Sigmoid colon (tissue), 6 donors: ENCODE measurements at regions not wholly inside any gene's neighbourhood (a gene's known extent, or its start where the extent isn't known, plus 50 kb on each side); places are given as distances from the start of the nearest gene placed in this dataset.

Experiments used
- DNase-seq: peaks from one replicate; pipeline ENCODE4 v3.0.0-alpha.2; 2019
- H3K27ac ChIP-seq, 4 donors: fragments of 200-600 bp; sonication (generic); one replicate each; pipeline ENCODE4 v1.5.1; 2016 to 2019; ENCODE audit warnings: mild to moderate bottlenecking in 1 of 4
- H3K27me3 ChIP-seq, 3 donors: fragments of 200-600 bp; sonication (generic); one replicate each; pipeline ENCODE4 v1.5.1; 2019; ENCODE audit warnings: mild to moderate bottlenecking in 1 of 3
- H3K36me3 ChIP-seq, 4 donors: fragments of 200-600 bp; sonication (generic); one replicate each; pipeline ENCODE4 v1.5.1; 2016 to 2019
- H3K4me1 ChIP-seq, 4 donors: fragments of 200-600 bp; sonication (generic); one replicate each; pipeline ENCODE4 v1.5.1; 2017 to 2019
- H3K4me3 ChIP-seq, 4 donors: fragments of 200-600 bp; sonication (generic); one replicate each; pipeline ENCODE4 v1.5.1; 2017 to 2019; ENCODE audit warnings: mild to moderate bottlenecking in 2 of 4, moderate library complexity in 1 of 4
- H3K9me3 ChIP-seq, 4 donors: fragments of 200-600 bp in 3 of 4; sonication (generic) in 3 of 4; one replicate each; pipeline versions ENCODE4 v1.5.1 to v1.6.1; 2013 to 2019
- EP300 ChIP-seq, 4 donors: sonication (generic); formaldehyde crosslinking; IDR thresholded peaks; one replicate each; pipeline ENCODE4 v1.6.1; 2017; ENCODE audit warnings: antibody characterized with exemption in 4 of 4
- POLR2A ChIP-seq, 2 donors: fragments of 450-650 bp; IDR thresholded peaks; one replicate each; pipeline ENCODE4 v1.6.1; 2016; ENCODE audit warnings: antibody characterized with exemption in 2 of 2, mild to moderate bottlenecking in 2 of 2, moderate library complexity in 2 of 2
- POLR2AphosphoS5 ChIP-seq, 4 donors: sonication (generic); formaldehyde crosslinking; IDR thresholded peaks; one replicate each; pipeline ENCODE4 v1.6.1; 2017; ENCODE audit warnings: antibody characterized with exemption in 4 of 4
- WGBS, 2 donors: extraction: QIAGEN DNeasy Blood & Tissue Kit; methylation state at CpG; one replicate each; pipeline ENCODE4 v1.1.7; 2013; 5-methylcytosine and 5-hydroxymethylcytosine counted together
- intact Hi-C: fragments of 100-400 bp; cut with DNase I; formaldehyde crosslinking; loops from one replicate; pipeline ENCODE4 v1.15.1; 2023
- TF ChIP-seq, protein P1 (sequence below), 4 experiments: fragments of 450-650 bp in 3 of 4; fragments of 200-600 bp in 1 of 4; IDR thresholded peaks; one replicate each; pipeline ENCODE4 v1.5.1; 2016 to 2019; ENCODE audit warnings: antibody characterized with exemption in 4 of 4, mild to moderate bottlenecking in 3 of 4, moderate library complexity in 2 of 4
- donor health status: healthy with polysubstance abuse.
- donor health status: healthy.

DNA sequence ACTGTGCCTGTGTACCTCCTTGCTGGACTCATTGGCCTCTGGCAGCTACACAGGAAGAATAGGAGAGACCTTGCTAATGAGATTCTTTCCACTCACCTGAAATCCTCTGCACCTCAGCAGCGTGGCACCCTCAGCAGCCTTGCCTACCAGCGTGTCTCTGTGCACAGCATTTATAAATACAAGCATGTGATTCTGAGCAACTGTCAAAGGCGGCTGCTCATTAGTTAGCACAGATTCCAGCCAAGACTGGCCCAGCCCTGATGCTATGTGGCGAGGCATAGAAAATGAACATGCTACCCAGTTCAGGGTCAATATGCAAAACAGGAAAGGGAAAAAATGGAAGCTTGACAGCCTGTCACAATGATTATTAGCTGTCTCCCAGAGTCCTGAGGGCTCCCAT lies 298.0 kb downstream of the C4orf33 start:
- Histone ChIP-seq H3K27me3 (no peaks in the 10 kb centered on the region), H3K36me3 (no peaks in the 10 kb centered on the region), H3K27ac (no peak overlapping the region), H3K9me3 (no peaks in the 10 kb centered on the region), H3K4me1 (no peaks in the 10 kb centered on the region), H3K4me3 (no peak overlapping the region)
- WGBS, 2 donors = 83 to 86% methylated on average over 4 of the region's 4 CpGs
- TF ChIP-seq POLR2A (IDR thresholded peaks at IDR 0.05) (no peak), EP300 (IDR thresholded peaks at IDR 0.05) (no peak), POLR2AphosphoS5 (IDR thresholded peaks at IDR 0.05) (no peak)
- TF ChIP-seq, protein P1, sequence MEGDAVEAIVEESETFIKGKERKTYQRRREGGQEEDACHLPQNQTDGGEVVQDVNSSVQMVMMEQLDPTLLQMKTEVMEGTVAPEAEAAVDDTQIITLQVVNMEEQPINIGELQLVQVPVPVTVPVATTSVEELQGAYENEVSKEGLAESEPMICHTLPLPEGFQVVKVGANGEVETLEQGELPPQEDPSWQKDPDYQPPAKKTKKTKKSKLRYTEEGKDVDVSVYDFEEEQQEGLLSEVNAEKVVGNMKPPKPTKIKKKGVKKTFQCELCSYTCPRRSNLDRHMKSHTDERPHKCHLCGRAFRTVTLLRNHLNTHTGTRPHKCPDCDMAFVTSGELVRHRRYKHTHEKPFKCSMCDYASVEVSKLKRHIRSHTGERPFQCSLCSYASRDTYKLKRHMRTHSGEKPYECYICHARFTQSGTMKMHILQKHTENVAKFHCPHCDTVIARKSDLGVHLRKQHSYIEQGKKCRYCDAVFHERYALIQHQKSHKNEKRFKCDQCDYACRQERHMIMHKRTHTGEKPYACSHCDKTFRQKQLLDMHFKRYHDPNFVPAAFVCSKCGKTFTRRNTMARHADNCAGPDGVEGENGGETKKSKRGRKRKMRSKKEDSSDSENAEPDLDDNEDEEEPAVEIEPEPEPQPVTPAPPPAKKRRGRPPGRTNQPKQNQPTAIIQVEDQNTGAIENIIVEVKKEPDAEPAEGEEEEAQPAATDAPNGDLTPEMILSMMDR (IDR thresholded peaks at IDR 0.05) = no peak
- DNase-seq = no peak
- intact Hi-C loops = no loop called here

DNA sequence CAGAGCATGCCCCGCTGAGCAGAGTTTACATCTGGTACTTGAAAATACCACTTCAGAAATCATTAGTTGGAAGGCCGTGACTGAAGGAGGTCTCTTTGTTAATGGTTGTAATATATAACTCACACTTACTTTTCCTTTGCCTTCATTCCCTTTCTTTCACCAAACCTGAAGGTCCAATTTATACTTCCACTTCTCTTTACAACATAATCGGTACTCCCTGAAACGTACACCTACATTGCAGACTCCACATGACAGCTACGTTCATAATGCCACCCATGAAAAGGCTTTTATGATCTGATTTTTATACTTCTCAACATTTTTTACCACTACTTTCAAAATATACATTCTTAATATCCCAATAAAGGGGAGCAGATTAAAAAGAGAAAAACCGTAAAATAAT lies 298.7 kb downstream of the C4orf33 start:
- 67 to 79% methylated on average over 6 of the region's 6 CpGs for WGBS, 2 donors
- no peak overlapping the region for H3K27ac ChIP-seq

GRCh38 chr4:129403848-129404247 lies 307.9 kb downstream of the C4orf33 start:
- Histone ChIP-seq H3K36me3 (no peaks in the 10 kb centered on the region), H3K4me3 (no peak overlapping the region), H3K27ac (no peak overlapping the region), H3K27me3 (no peaks in the 10 kb centered on the region), H3K4me1 (no peaks in the 10 kb centered on the region), H3K9me3 (no peaks in the 10 kb centered on the region)
- DNase-seq = no peak
- 86 to 93% methylated on average over 1 of the region's 1 CpG for WGBS, 2 donors
- intact Hi-C loops = no loop called here
- TF ChIP-seq EP300 (IDR thresholded peaks at IDR 0.05) = no peak
- TF ChIP-seq POLR2AphosphoS5 (IDR thresholded peaks at IDR 0.05) = no peak
- TF ChIP-seq POLR2A (IDR thresholded peaks at IDR 0.05) = no peak
- TF ChIP-seq, protein P1 (IDR thresholded peaks at IDR 0.05) = no peak

More for the DNA sequence above, 298.7 kb downstream of the C4orf33 start:
- TF ChIP-seq, protein P1 (IDR thresholded peaks at IDR 0.05) = no peak
- TF ChIP-seq POLR2AphosphoS5 (IDR thresholded peaks at IDR 0.05) (no peak), POLR2A (IDR thresholded peaks at IDR 0.05) (no peak), EP300 (IDR thresholded peaks at IDR 0.05) (no peak)
- no peaks in the 10 kb centered on the region for H3K27me3 ChIP-seq
- DNase-seq = no peak
- H3K9me3 ChIP-seq = no peaks in the 10 kb centered on the region
- intact Hi-C loops = no loop called here
- no peaks in the 10 kb centered on the region for H3K36me3 ChIP-seq
- H3K4me1 ChIP-seq = no peaks in the 10 kb centered on the region
- no peak overlapping the region for H3K4me3 ChIP-seq

DNA sequence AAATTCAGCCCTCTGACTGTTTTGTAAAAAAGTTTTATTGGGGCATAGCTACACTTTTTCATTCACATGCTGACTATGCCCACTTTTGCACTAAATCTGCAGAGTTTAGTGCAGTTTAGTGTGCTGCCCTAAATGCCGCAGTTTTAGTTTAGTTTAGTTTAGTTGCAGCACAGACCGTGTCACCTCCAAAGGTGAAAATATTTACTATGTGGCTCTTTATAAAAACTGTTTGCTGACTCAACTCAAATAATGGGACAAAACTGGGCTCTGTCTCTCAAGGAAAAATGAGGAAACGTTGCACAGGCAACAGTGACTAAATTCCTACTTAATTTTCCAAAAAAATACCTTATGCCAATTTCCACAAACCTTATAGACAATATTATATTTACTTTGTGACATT lies 314.2 kb downstream of the C4orf33 start:
- intact Hi-C loops = no loop called here
- TF ChIP-seq, protein P1 (IDR thresholded peaks at IDR 0.05) = no peak
- TF ChIP-seq POLR2AphosphoS5 (IDR thresholded peaks at IDR 0.05) = no peak
- Histone ChIP-seq H3K4me1 (no peaks in the 10 kb centered on the region), H3K4me3 (no peak overlapping the region), H3K27me3 (no peaks in the 10 kb centered on the region), H3K27ac (no peak overlapping the region), H3K9me3 (no peaks in the 10 kb centered on the region), H3K36me3 (no peaks in the 10 kb centered on the region)
- 36 to 66% methylated on average over 3 of the region's 3 CpGs for WGBS, 2 donors
- no peak for DNase-seq

DNA sequence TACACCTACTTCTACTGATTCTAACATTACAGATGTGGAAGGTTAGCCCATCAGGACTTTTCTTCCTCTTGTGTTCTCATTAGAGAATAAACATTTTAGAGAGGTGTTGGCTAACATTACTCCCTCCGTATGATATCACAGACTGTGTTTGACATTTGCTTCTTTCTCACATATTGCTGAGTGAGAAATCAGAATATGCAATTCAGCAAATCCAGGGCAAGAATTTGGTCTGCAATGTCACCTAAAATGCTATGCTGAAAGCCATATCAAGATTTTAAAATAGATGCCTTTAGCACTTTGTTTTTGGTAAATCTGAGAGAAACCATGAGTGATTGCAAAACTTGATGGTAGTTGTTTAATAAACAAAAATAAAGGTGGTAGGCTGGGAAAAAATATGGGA lies 319.1 kb downstream of the C4orf33 start:
- 77 to 81% methylated on average over 1 of the region's 1 CpG for WGBS, 2 donors
- Histone ChIP-seq H3K4me3 (no peak overlapping the region), H3K36me3 (no peaks in the 10 kb centered on the region), H3K27me3 (no peaks in the 10 kb centered on the region), H3K9me3 (no peaks in the 10 kb centered on the region), H3K27ac (no peak overlapping the region), H3K4me1 (no peaks in the 10 kb centered on the region)
- intact Hi-C loops = no loop called here
- DNase-seq = no peak
- TF ChIP-seq POLR2A (IDR thresholded peaks at IDR 0.05) (no peak), POLR2AphosphoS5 (IDR thresholded peaks at IDR 0.05) (no peak), EP300 (IDR thresholded peaks at IDR 0.05) (no peak)
- TF ChIP-seq, protein P1 (IDR thresholded peaks at IDR 0.05) = no peak
